ENCODE measurements at regions not wholly inside any gene's neighbourhood (a gene's known extent, or its start where the extent isn't known, plus 50 kb on each side); places are given as distances from the start of the nearest gene placed in this dataset.

GRCh38 chr4:171759274-171759673 is 53.9 kb upstream of the GALNTL6 start:
- no peak for DNase-seq (ENCODE audit: low spot score)

GRCh38 chr4:171751538-171751937 is 61.7 kb upstream of the GALNTL6 start:
- no peak for DNase-seq (ENCODE audit: low spot score)

GRCh38 chr4:171746418-171746817 is 66.8 kb upstream of the GALNTL6 start:
- no peak for DNase-seq (ENCODE audit: low spot score)

- no peak for DNase-seq (ENCODE audit: low spot score)
Measured at GRCh38 chr4:171742436-171742835, 70.8 kb upstream of the GALNTL6 start.

GRCh38 chr4:171727185-171727584 is 86.0 kb upstream of the GALNTL6 start:
- DNase-seq (ENCODE audit: low spot score), result no peak

GRCh38 chr4:171721937-171722336 is 91.3 kb upstream of the GALNTL6 start:
- no peak for DNase-seq (ENCODE audit: low spot score)

- no peak for DNase-seq (ENCODE audit: low spot score)
Measured at GRCh38 chr4:171719691-171720090, 93.5 kb upstream of the GALNTL6 start.

- no peak for DNase-seq (ENCODE audit: low spot score)
Measured at GRCh38 chr4:171718665-171719064, 94.5 kb upstream of the GALNTL6 start.

GRCh38 chr4:171718069-171718468 is 95.1 kb upstream of the GALNTL6 start:
- no peak for DNase-seq (ENCODE audit: low spot score)

GRCh38 chr4:171717231-171717741 is 95.9 kb upstream of the GALNTL6 start:
- DNase-seq (ENCODE audit: low spot score), result no peak

- DNase-seq (ENCODE audit: low spot score), result no peak
Measured at GRCh38 chr4:171715973-171716372, 97.2 kb upstream of the GALNTL6 start.

- DNase-seq (ENCODE audit: low spot score), result no peak
Measured at GRCh38 chr4:171714791-171715454, 98.3 kb upstream of the GALNTL6 start.

- no peak for DNase-seq (ENCODE audit: low spot score)
Measured at GRCh38 chr4:171710743-171711142, 102.5 kb upstream of the GALNTL6 start.

GRCh38 chr4:171676555-171677215 is 136.5 kb upstream of the GALNTL6 start:
- peak; percentile 14 for DNase-seq (ENCODE audit: low spot score)

GRCh38 chr4:171674781-171675180 is 138.4 kb upstream of the GALNTL6 start:
- no peak for DNase-seq (ENCODE audit: low spot score)

GRCh38 chr4:171668403-171668802 is 144.8 kb upstream of the GALNTL6 start:
- no peak for DNase-seq (ENCODE audit: low spot score)

GRCh38 chr4:171667906-171668305 is 145.3 kb upstream of the GALNTL6 start:
- no peak for DNase-seq (ENCODE audit: low spot score)

- DNase-seq (ENCODE audit: low spot score), result no peak
Measured at GRCh38 chr4:171651071-171651470, 162.1 kb upstream of the GALNTL6 start.

GRCh38 chr4:171650543-171650942 is 162.7 kb upstream of the GALNTL6 start:
- no peak for DNase-seq (ENCODE audit: low spot score)

GRCh38 chr4:171648926-171649325 is 164.3 kb upstream of the GALNTL6 start:
- no peak for DNase-seq (ENCODE audit: low spot score)

- DNase-seq (ENCODE audit: low spot score), result no peak
Measured at GRCh38 chr4:171646984-171647383, 166.2 kb upstream of the GALNTL6 start.

GRCh38 chr4:171644430-171645057 is 168.7 kb upstream of the GALNTL6 start:
- peak; percentile 5 for DNase-seq (ENCODE audit: low spot score)

- DNase-seq (ENCODE audit: low spot score), result no peak
Measured at GRCh38 chr4:171639540-171639939, 173.7 kb upstream of the GALNTL6 start.
